ENCODE measurements at regions not wholly inside any gene's neighbourhood (a gene's known extent, or its start where the extent isn't known, plus 50 kb on each side); places are given as distances from the start of the nearest gene placed in this dataset.
"Not testable (repeated sequence)": the region's sequence is repeated elsewhere in the genome, so short reads cannot be mapped to it uniquely, and the experiment has no call there.

DNA sequence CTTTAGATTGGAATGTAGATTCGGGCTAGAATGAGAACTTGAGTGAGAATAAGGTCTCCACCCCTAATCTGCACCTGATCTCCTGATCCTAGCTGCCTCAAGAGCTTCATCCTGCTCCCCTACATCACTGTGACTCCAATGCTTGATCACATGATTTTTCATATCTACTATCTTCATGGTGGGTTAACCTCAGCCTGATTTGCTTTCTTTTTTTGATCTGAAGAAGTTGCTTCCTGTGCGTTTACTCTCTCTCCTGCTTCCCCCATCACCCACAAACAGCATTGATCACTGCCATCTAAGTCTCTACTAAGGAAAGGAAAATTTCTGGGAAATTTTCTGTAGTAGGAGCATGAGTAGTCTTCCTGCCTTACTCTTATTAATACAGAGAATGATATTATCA lies 1542.1 kb upstream of the SLC10A2 start:
- ATAC-seq (no peak), DNase-seq (no peak)
- POLR2A ChIA-PET = no interaction called here
- H3K27me3 Mint-ChIP-seq = no peaks in the 10 kb centered on the region
- peaks cover 3% of the 10 kb centered on the region for H3K4me1 Mint-ChIP-seq (ENCODE audit: low read depth)
- H3K4me3 Mint-ChIP-seq = no peak overlapping the region
- H3K27ac Mint-ChIP-seq = no peak overlapping the region
- no peaks in the 10 kb centered on the region for H3K36me3 Mint-ChIP-seq (ENCODE audit: low read depth)
- TF ChIP-seq, protein P1, sequence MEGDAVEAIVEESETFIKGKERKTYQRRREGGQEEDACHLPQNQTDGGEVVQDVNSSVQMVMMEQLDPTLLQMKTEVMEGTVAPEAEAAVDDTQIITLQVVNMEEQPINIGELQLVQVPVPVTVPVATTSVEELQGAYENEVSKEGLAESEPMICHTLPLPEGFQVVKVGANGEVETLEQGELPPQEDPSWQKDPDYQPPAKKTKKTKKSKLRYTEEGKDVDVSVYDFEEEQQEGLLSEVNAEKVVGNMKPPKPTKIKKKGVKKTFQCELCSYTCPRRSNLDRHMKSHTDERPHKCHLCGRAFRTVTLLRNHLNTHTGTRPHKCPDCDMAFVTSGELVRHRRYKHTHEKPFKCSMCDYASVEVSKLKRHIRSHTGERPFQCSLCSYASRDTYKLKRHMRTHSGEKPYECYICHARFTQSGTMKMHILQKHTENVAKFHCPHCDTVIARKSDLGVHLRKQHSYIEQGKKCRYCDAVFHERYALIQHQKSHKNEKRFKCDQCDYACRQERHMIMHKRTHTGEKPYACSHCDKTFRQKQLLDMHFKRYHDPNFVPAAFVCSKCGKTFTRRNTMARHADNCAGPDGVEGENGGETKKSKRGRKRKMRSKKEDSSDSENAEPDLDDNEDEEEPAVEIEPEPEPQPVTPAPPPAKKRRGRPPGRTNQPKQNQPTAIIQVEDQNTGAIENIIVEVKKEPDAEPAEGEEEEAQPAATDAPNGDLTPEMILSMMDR (IDR thresholded peaks at IDR 0.05) = no peak
- CTCF ChIA-PET = no interaction called here
- intact Hi-C loops (cut with micrococcal nuclease) = no loop called here
- no peaks in the 10 kb centered on the region for H3K9me3 Mint-ChIP-seq

DNA sequence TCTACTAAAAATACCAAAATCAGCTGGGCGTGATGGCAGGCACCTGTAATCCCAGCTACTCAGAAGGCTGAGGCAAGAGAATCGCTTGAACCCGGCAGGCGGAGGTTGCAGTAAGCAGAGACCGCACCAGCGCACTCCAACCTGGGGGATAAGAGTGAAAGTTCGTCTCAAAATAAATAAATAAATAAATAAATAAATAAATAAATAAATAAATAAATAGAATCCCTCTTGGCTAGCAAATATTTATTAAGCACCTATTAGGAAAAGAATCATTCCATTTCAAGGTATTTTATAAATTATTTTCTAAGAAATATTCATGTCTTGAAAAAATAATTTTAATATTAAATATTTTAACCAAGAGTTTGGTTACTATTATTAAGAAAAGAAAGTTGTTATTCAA lies 1539.2 kb upstream of the SLC10A2 start:
- H3K27ac Mint-ChIP-seq; H3K9me3 Mint-ChIP-seq; H3K4me3 Mint-ChIP-seq; H3K36me3 Mint-ChIP-seq (ENCODE audit: low read depth); ATAC-seq; CTCF ChIA-PET; H3K4me1 Mint-ChIP-seq (ENCODE audit: low read depth); intact Hi-C loops (cut with micrococcal nuclease); DNase-seq; H3K27me3 Mint-ChIP-seq; POLR2A ChIA-PET: not testable (repeated sequence)

DNA sequence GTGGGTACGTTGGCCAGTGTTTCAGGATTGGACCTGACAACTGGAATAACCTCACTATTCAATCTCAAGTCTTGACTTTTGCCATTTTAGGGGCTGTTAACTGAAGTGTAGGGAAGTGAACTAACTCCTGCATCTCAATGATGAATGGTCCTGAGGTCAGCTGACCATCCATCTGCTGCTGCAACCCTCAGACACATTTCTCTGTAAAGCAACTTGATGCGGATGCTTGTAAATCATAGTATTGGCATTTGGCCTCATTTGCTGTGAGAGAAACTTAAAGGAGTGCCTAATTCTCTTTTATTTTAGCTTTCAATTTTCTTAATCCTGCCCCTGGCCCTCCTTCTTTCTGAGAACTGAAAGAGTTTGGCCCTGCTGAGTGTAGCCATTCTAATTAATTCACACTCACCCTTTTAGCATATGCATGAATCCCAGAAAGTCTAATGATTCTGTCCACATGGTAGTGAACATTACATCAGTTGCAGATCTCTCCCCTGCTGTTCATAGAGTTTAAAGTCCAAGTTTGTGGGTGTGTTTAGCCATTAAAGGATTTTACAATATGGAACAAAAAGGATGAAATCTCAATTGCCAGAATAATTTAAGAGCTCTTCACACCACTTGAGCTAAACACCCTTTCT lies 1531.4 kb upstream of the SLC10A2 start:
- TF ChIP-seq, protein P1 (IDR thresholded peaks at IDR 0.05) = no peak
- ChIA-PET CTCF (no interaction called here), POLR2A (interaction anchor here (0.6 to 0.8 kb wide), 2 partner anchors 38 to 459 kb away, joined by 4 read pairs; no protein-coding TSS in a partner anchor)
- Mint-ChIP-seq H3K27me3 (no peaks in the 10 kb centered on the region), H3K4me1 (ENCODE audit: low read depth) (no peaks in the 10 kb centered on the region), H3K9me3 (no peaks in the 10 kb centered on the region), H3K4me3 (no peak overlapping the region), H3K36me3 (ENCODE audit: low read depth) (no peaks in the 10 kb centered on the region), H3K27ac (no peak overlapping the region)
- DNase-seq = no peak
- no peak for ATAC-seq
- intact Hi-C loops (cut with micrococcal nuclease) = no loop called here

DNA sequence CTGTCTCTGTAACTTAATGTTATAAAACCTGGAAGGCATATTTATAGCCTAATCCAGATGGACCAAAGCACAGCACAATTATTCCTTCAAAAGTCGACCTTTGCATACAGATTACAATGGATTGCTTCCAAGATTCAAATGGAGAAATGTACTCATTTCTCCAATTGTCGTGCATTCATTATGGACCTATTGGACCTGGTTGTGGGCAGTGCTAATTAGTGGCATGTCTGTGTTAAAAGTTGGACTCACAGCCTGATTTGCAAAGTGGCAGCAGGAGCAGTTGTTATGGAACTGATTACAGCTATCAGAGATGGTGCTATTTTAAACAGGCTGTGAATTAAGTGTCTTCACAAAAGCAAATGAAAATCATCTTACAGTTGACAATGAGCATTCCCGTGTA lies 1529.3 kb upstream of the SLC10A2 start:
- Mint-ChIP-seq H3K4me3 (no peak overlapping the region), H3K4me1 (ENCODE audit: low read depth) (no peaks in the 10 kb centered on the region), H3K27me3 (no peaks in the 10 kb centered on the region), H3K27ac (no peak overlapping the region), H3K9me3 (no peaks in the 10 kb centered on the region), H3K36me3 (ENCODE audit: low read depth) (no peaks in the 10 kb centered on the region)
- DNase-seq (no peak), ATAC-seq (no peak)
- POLR2A ChIA-PET = no interaction called here
- TF ChIP-seq, protein P1 (IDR thresholded peaks at IDR 0.05) = no peak
- intact Hi-C loops (cut with micrococcal nuclease) = no loop called here
- CTCF ChIA-PET = no interaction called here

DNA sequence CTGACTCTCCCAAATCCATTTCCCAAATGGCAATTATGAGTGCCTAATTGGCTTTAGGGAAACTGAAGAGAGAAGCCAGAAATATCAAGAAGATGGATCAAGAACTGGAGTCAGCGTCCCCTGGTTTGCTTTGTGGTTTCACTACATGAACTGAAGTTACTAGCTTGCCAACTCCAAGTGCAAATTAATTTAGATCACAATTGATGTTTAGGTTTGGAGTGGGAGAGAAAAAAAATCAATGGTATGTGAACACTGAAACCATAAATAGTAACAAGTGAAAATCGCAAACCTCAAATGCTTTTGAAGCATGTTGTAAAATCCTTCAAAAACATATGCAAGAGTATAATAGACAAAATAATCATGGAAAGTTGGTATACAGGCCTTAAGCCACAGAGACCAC lies 1528.6 kb upstream of the SLC10A2 start:
- ATAC-seq (no peak), DNase-seq (no peak)
- H3K4me3 Mint-ChIP-seq = no peak overlapping the region
- H3K27ac Mint-ChIP-seq = no peak overlapping the region
- intact Hi-C loops (cut with micrococcal nuclease) = no loop called here
- TF ChIP-seq, protein P1 (IDR thresholded peaks at IDR 0.05) = no peak
- no peaks in the 10 kb centered on the region for H3K36me3 Mint-ChIP-seq (ENCODE audit: low read depth)
- ChIA-PET CTCF (no interaction called here), POLR2A (no interaction called here)
- H3K4me1 Mint-ChIP-seq (ENCODE audit: low read depth) = no peaks in the 10 kb centered on the region
- no peaks in the 10 kb centered on the region for H3K9me3 Mint-ChIP-seq
- no peaks in the 10 kb centered on the region for H3K27me3 Mint-ChIP-seq

DNA sequence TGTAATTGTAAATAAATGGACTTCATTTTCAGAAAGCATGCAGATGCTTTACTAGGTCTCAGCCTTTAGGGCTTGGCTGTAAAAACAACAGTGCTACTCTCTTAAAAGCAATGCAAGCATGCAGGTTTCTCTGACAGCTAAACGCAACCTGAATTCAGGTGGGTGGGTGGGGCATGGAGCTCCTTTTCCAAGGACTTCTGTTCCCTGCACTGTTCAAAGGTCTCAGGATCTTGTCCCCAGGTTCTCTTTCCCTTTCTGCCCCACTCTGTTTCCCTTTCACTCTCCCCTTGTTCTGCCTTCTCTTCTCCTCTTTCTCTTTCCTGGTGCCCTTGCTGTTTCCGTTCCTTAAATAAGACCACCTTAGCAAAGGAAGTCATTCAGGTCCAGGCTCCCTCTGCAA lies 1527.5 kb upstream of the SLC10A2 start:
- CTCF ChIA-PET = no interaction called here

More for the DNA sequence above, 1527.5 kb upstream of the SLC10A2 start:
- TF ChIP-seq, protein P1 (IDR thresholded peaks at IDR 0.05) = no peak
- Mint-ChIP-seq H3K4me1 (ENCODE audit: low read depth) (no peaks in the 10 kb centered on the region), H3K27me3 (no peaks in the 10 kb centered on the region), H3K4me3 (no peak overlapping the region), H3K27ac (no peak overlapping the region), H3K9me3 (no peaks in the 10 kb centered on the region), H3K36me3 (ENCODE audit: low read depth) (no peaks in the 10 kb centered on the region)
- ATAC-seq = no peak
- no peak for DNase-seq
- POLR2A ChIA-PET = no interaction called here
- intact Hi-C loops (cut with micrococcal nuclease) = no loop called here

Measured in activated CD8-positive, alpha-beta T cell treated with anti-CD3 and anti-CD28 coated beads for 36 hours (primary cell).